Ishikawa (cell line): ENCODE measurements at regions not wholly inside any gene's neighbourhood (a gene's known extent, or its start where the extent isn't known, plus 50 kb on each side); places are given as distances from the start of the nearest gene placed in this dataset.

Source experiments
- CEBPB ChIP-seq: IDR thresholded peaks from 2 replicates; pipeline ENCODE4 v1.6.1; 2012
- CREB1 ChIP-seq: IDR thresholded peaks from 2 replicates; pipeline ENCODE4 v1.6.1; 2012; ENCODE audit warnings: low read depth
- EGR1 ChIP-seq: IDR thresholded peaks from 2 replicates; pipeline ENCODE4 v1.6.1; 2012
- EP300 ChIP-seq: IDR thresholded peaks from 2 replicates; pipeline ENCODE4 v1.6.1; 2012; ENCODE audit warnings: borderline replicate concordance
- FOXM1 ChIP-seq: IDR thresholded peaks from 2 replicates; pipeline ENCODE4 v1.6.1; 2012; ENCODE audit warnings: low read depth, borderline replicate concordance
- NFIC ChIP-seq: IDR thresholded peaks from 2 replicates; pipeline ENCODE4 v1.6.1; 2012
- RAD21 ChIP-seq: IDR thresholded peaks from 2 replicates; pipeline ENCODE4 v1.6.1; 2012; ENCODE audit warnings: low read depth
- REST ChIP-seq: IDR thresholded peaks from 2 replicates; pipeline ENCODE4 v1.6.1; 2012; ENCODE audit warnings: low read depth, mild to moderate bottlenecking
- TAF1 ChIP-seq: IDR thresholded peaks from 2 replicates; pipeline ENCODE4 v1.6.1; 2012; ENCODE audit warnings: low read depth, mild to moderate bottlenecking
- TCF12 ChIP-seq: IDR thresholded peaks from 2 replicates; pipeline ENCODE4 v1.6.1; 2012; ENCODE audit warnings: low read depth
- TEAD4 ChIP-seq: IDR thresholded peaks from 2 replicates; pipeline ENCODE4 v1.6.1; 2012
- USF1 ChIP-seq: IDR thresholded peaks from 2 replicates; pipeline ENCODE4 v1.6.1; 2012
- YY1 ChIP-seq: IDR thresholded peaks from 2 replicates; pipeline ENCODE4 v1.6.1; 2012; ENCODE audit warnings: low read depth
- ZBTB7A ChIP-seq: IDR thresholded peaks from 2 replicates; pipeline ENCODE4 v1.6.1; 2012; ENCODE audit warnings: low read depth
- TF ChIP-seq, protein P1 (sequence below): IDR thresholded peaks from 2 replicates; pipeline ENCODE4 v1.6.1; 2012

- TF ChIP-seq EP300 (no peak), TEAD4 (no peak), YY1 (no peak), USF1 (no peak), CEBPB (no peak), TAF1 (no peak), FOXM1 (no peak), EGR1 (no peak), NFIC (no peak), TCF12 (no peak)
- TF ChIP-seq, protein P1, sequence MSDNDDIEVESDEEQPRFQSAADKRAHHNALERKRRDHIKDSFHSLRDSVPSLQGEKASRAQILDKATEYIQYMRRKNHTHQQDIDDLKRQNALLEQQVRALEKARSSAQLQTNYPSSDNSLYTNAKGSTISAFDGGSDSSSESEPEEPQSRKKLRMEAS: no peak
Measured at GRCh38 chr2:204475399-204475798, 69.9 kb upstream of the PARD3B start.

DNA sequence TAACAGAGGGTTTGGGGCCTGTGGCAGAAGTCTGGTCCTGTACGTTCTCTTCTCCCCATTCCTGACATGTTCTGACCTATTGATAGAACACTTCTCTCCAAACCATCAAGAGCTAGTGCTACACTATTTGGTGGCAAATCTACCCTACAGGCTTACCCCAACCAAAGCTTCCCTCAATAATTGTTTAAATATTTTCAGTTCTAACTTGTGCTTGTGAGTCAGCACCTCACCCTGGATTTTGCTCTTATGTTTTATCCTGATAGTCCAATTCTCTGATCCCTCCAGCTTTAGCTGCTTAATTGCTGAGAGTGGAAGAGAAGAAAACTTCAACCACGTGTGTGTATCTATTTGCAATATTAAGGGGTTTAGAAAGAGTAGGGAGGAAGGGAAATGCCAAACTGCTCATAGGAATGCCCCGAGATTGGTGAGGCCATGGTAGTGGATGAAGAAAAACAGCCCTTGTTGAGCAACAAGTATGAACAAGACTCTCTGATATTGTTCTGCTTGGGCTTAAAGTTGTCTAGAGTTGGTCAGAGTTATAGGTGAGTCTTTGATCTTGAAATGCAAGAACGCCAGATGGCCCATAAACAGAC lies 67.8 kb upstream of the PARD3B start:
- TF ChIP-seq TEAD4 (no peak), EP300 (no peak), REST (no peak), RAD21 (no peak), ZBTB7A (no peak), TCF12 (no peak), CREB1 (no peak), TAF1 (no peak), YY1 (no peak), USF1 (no peak), EGR1 (no peak), CEBPB (no peak), NFIC (no peak), FOXM1 (no peak)
- TF ChIP-seq, protein P1: no peak

DNA sequence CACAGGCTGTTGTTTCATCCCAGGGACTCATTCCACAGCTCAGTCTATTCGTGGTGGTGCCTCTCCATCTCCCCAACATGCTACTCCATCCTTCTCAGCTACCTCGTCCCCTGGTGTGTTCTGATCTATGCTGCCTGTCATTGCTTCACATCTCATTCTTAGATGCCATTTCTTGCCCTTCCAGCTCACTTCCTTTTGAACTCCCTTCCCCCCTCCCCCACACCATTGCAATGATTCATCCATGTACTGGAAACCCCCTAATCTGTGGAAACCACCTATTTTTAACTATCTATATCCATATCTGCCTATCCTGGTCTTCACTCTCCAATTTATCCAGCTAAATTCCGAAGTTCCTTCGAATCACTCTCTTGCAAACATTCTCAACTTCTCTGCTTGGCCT lies 65.7 kb upstream of the PARD3B start:
- TF ChIP-seq ZBTB7A: no peak
- no peak for TF ChIP-seq NFIC
- no peak for TF ChIP-seq USF1

- TF ChIP-seq NFIC (no peak), EGR1 (no peak), RAD21 (no peak), REST (no peak), TEAD4 (no peak), TAF1 (no peak), ZBTB7A (no peak), TCF12 (no peak), CEBPB (no peak), USF1 (no peak), YY1 (no peak), CREB1 (no peak), FOXM1 (no peak)
- TF ChIP-seq, protein P1: no peak
Measured at GRCh38 chr2:204480676-204481075, 64.6 kb upstream of the PARD3B start.

DNA sequence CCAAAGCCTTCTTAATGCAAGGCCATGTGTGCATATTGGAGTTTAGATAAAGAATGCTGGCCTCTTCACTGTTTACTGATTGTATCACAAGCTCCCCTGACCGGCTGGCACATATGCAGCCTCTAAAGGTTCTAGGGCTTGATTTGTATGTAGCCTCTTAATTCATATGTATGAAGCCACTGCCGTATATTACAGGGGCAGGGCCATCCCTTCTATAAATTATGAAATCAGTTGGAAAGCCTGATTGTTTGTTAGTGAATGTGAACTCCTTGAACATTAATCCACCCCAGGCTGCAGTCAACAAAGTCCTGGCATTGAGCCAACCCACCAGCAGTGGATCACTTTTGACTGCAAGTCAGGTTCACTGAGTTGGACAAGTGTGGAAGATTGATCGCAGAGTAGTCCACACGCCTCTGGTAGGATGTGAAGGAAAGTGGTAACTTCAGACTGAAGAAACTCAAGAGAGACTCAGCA lies 61.6 kb upstream of the PARD3B start:
- no peak for TF ChIP-seq YY1
- TF ChIP-seq, protein P1: no peak
- TF ChIP-seq EP300: peak; percentile 62; the same call in 1 of the 2 replicates
- TF ChIP-seq EGR1: no peak
- no peak for TF ChIP-seq CREB1
- peak; percentile 28; the same call in 1 of the 2 replicates for TF ChIP-seq TCF12
- TF ChIP-seq RAD21: no peak
- TF ChIP-seq REST: no peak
- no peak for TF ChIP-seq ZBTB7A
- no peak for TF ChIP-seq TAF1
- TF ChIP-seq USF1: no peak
- TF ChIP-seq CEBPB: 0 out of 2 replicates have a peak, but pooled peaks have one; percentile 34
- TF ChIP-seq NFIC: peak; percentile 96
- TF ChIP-seq TEAD4: 0 out of 2 replicates have a peak, but pooled peaks have one; percentile 27
- no peak for TF ChIP-seq FOXM1
